HT-29 (cell line): ENCODE measurements at regions not wholly inside any gene's neighbourhood (a gene's known extent, or its start where the extent isn't known, plus 50 kb on each side); places are given as distances from the start of the nearest gene placed in this dataset.

Source experiments
- DNase-seq: peaks from one replicate; pipeline ENCODE4 v3.0.0-alpha.2; 2015; ENCODE audit warnings: low spot score

- DNase-seq: no peak
Measured at GRCh38 chr10:52688899-52689298, 83.7 kb downstream of the MBL2 start.

- DNase-seq: no peak
Measured at GRCh38 chr10:52696232-52696631, 76.4 kb downstream of the MBL2 start.

DNA sequence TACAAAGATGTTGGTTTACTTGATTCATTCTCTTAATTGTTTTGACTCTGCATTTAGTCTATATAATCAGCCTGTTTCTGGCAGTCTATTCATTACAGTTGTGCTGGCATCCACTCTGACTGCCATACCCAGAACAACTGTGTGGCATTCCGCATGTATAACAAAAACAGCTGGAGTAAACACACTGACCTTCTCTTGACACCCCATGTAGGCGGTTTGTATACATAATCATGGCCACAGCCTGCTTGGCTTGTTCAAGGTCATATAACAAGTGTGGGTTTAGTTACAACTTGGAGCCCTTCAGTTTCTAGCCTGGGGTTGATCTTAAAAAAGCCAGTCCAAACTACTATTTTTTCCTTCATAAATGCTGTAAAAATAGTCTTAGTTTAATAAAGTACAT lies 70.9 kb downstream of the MBL2 start:
- no peak for DNase-seq

- DNase-seq: no peak
Measured at GRCh38 chr10:52703451-52703850, 69.1 kb downstream of the MBL2 start.

GRCh38 chr10:52703898-52704297 lies 68.7 kb downstream of the MBL2 start:
- no peak for DNase-seq

- DNase-seq: no peak
Measured at GRCh38 chr10:52706332-52707070, 66.1 kb downstream of the MBL2 start.
